IPS DF 4.7 (cell line): ENCODE measurements at regions not wholly inside any gene's neighbourhood (a gene's known extent, or its start where the extent isn't known, plus 50 kb on each side); places are given as distances from the start of the nearest gene placed in this dataset.
"Not testable (repeated sequence)": the region's sequence is repeated elsewhere in the genome, so short reads cannot be mapped to it uniquely, and the experiment has no call there.

Experiments used
- DNase-seq: peaks from one replicate; pipeline ENCODE4 v3.0.0-alpha.2; 2013; ENCODE audit warnings: low spot score; ENCODE audit errors: extremely low read depth

DNA sequence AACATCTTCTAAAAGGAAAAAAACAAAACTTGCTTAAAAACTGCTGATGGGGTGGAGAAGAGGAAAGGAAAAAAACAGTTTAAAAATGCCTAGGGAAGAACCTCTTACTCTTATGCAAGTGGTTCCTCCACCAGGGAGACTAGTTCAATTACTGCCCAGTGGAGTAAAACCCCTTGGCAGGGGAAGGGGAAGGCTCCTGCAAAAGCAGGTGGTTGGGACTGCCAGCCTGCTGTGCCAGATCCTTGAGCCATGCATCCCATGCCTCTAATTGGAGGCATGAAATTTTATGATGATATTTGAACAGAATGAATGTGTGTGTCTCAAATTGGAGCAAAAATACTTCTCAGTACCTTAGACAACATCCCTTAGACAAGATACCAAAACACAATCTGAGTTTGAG, 118.8 kb downstream of the FSCB start:
- DNase-seq: no peak

GRCh38 chr14:44385906-44386305, 121.2 kb downstream of the FSCB start:
- no peak for DNase-seq

- not testable (repeated sequence) for DNase-seq
Measured at GRCh38 chr14:44385296-44385695, 121.8 kb downstream of the FSCB start.

GRCh38 chr14:44384601-44385293, 122.3 kb downstream of the FSCB start:
- DNase-seq: not testable (repeated sequence)

GRCh38 chr14:44384093-44384492, 123.0 kb downstream of the FSCB start:
- no peak for DNase-seq

DNA sequence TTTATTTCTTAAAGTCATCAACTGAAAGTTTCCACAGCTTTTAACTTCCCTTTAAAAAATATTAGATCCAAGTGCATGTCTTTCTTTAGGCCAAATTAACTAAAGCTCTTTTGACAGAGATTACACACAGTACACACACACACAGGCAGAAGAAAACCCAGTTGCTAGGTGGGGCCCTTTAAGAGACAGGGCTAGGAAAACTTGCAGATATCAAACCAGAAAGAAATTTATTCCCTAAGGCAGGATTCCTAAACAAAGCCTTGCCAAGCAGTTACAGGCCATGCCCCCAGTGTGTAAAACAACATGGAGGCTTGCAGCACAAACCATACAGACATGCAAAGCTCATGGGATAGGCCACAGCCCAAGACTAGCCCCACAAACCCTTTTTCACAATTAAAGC, 123.4 kb downstream of the FSCB start:
- DNase-seq: no peak

- DNase-seq: no peak
Measured at GRCh38 chr14:44379292-44379977, 127.6 kb downstream of the FSCB start.

DNA sequence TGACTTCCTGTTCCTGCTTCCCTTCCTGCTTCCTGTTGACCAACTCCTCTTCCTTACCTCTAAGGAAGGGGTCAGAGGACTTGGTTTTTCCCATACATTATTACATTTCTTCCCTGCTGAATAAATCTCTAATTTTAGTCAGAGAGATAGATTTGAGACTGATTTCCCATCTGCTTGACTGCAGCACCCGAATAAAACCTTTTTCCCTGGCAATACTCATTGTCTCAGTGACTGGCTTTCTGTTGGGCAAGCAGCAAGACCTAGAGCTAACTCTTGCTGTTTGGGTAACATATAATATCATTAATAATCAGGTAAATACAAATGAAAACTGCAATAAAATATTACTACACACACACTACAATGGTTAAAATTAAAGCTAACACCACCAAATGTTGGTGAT, 132.2 kb downstream of the FSCB start:
- no peak for DNase-seq

GRCh38 chr14:44372807-44373489, 134.1 kb downstream of the FSCB start:
- DNase-seq: no peak

DNA sequence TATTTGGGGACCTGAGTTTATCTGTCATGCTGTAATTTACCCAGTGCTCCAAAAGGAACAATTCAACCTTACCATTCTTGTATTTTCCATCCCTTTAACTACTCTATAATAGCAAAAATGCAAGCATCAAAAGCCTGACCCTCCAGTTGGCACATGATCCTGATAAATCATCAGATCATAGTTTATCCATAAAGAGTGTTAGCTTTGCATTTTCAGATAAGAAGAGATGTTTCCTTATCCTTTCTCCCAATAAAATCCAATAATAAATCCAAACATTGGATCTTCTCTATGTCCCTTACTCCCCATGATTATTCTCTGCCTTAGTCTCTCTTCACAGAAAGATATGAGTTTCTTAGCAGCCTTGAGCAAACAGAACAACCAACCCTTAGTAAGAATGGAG, 134.9 kb downstream of the FSCB start:
- no peak for DNase-seq

- no peak for DNase-seq
Measured at GRCh38 chr14:44370727-44371126, 136.4 kb downstream of the FSCB start.

DNA sequence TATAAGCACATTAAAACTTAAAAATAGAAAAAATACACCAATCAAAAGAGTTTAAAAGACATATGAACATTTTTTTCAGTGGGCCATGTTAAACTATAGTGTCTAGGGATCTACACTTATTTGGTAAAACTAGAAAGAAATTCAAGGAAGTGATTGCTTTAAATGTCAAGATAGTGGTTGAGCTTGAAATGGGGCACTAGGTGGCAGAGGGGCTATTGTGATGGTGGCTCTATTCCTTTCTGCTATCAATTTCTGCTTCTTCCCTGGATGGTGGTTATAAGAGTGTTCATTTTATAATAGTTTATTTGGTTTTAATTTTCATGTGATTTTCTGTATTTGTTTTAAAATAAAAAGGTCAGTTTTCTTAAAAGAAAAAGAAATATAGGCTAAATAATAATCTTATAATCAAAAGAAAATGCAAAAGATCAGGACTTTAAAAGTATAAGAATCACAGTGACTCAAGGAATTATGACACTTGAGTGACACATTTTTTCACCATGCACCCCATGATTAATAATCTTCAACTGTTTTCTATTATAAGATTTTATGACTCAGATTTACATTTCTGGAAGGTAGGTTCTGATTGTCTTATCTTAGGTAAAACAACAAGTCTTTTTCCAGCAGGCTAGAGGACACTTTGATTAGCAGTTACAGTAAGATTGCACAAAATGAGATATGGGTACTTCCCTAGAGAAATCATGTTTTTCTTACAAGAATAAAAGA, 137.5 kb downstream of the FSCB start:
- DNase-seq: no peak

DNA sequence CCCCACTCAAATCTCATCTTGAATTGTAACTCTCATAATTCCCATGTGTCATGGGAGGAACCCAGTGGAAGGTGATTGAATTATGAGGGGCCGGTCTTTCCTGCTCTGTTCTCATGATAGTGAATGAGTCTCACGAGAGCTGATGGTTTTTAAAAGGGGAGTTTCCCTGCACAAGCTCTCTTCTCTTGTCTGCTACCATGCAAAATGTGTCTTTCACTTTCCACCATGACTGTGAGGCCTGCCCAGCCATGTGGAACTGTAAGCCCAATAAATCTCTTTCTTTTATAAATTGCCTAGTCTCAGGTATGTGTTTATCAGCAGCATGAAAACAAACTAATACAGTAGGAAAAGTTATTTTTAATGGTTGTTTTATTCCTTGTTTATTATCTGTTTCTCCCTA, 146.0 kb downstream of the FSCB start:
- no peak for DNase-seq

DNA sequence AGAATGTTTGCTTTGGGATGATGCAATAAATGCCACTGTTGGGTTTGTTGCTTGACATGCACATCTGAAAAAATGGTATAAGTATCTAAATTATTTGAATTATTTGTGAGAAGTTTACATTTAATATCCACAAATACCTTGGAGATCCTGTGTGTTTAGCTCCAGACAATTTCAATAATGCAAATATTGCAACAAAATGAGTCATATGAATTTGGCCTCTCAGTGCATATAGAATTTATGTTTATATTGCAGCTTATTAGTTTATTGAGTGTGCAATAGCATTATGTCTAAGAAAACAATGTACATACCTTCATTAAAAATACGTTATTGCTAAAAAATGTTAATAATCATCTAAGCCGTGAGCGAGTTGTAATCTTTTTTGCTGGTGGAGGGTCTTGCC, 153.3 kb downstream of the FSCB start:
- DNase-seq: no peak

DNA sequence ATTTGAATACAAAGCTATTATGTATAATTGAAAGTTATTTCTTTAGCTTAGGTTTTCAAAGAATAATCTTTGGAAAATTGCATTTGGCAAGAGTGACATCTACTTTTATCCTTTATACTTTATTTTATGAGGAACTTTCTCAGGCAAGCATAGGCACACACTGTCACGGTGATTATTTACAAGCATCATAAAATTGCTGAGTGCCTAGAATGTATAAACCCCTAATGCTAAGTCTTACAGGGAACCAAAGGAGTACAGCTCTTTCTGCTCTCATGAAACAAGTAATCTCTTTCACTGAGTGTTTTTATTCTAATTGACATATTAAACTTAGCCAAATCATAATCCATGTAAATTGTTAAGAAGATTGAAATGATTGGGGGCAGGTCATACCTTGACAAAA, 154.9 kb downstream of the FSCB start:
- no peak for DNase-seq

DNA sequence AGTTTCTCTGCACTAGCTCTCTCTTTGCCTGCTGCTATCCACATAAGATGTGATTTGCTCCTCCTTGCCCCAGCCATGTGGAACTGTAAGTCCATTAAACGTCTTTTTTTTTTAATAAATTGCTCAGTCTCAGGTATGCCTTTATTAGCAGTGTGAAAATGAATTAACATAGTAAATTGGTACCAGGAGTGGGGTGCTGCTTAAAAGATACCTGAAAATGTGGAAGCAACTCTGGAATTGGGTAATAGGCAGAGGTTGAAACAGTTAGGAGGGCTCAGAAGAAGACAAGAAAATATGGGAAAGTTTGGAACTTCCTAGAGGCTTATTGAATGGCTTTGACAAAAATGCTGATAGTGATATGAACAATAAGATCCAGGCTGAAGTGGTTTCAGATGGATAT, 159.8 kb downstream of the FSCB start:
- DNase-seq: no peak

GRCh38 chr14:44341116-44341515, 166.0 kb downstream of the FSCB start:
- DNase-seq: no peak

GRCh38 chr14:44339862-44340261, 167.2 kb downstream of the FSCB start:
- no peak for DNase-seq

DNA sequence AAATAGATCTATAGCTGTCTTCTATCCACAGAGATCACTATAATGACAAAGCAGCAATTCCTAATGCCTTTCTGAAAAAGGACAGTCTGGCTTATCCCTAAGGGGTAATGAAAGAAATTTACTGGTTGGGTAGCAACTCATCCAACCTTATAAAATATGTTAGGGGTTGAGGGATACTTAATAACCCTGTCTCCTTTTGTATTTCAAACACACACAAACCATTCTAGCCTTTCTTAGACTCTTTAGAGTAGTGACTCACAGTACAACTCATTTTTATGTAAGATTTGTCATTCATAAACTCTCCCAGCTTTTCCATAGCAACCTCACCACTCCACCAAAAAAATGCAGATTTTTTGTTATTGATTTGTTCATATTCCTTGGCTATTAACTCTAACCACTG, 167.9 kb downstream of the FSCB start:
- DNase-seq: no peak

DNA sequence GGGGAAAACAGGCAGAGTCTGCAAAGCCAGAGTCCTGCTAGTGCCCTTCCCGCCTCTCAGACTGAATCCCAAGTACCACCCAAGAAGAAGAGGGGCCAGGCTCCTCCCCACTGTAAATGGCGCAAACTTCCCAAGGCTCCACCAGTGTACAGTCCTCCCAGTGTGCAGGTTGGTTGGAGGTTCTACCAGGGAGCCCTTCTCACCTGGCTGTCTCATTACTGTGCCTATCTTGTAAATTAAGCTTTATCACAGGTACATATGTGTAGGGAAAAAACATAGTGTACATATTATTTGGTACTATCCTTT, 189.7 kb downstream of the FSCB start:
- DNase-seq: no peak

DNA sequence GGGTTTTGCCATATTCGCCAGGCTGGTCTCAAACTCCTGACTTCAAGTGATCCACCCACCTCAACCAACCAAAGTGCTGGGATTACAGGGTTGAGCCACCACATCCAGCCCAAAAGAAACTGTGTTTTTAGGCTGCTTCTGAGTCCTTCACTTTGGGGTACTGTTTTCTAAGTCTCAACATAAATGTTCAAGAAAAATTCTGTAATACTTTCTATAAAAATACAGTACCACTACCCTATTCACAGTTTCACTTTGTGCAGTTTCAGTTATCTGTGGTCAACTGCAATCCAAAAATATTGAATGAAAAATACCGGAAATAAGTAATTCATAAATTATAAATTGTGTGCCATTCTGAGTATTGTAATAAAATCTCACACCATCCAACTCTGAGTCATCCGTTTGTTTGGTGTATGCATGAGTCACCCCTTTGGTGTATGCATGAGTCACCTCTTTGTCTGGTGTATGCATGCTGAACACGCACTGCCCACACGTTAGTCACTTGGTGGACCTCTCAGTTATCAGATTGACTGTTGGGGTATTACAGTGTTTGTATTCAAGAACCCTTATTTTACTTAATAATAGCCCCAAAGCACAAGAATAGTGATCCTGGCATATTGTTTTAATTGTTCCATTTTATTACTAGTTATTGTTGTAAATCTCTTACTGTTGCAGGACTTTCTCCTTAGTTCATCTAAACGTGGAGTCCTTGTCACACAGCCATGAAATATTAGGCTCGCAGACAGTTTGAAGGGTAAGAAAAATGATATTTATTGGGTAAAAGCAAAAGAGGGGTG, 190.2 kb downstream of the FSCB start:
- DNase-seq: no peak
